Neutrophil (primary cell): ENCODE measurements at regions not wholly inside any gene's neighbourhood (a gene's known extent, or its start where the extent isn't known, plus 50 kb on each side); places are given as distances from the start of the nearest gene placed in this dataset.

Experiments
- H3K27ac ChIP-seq: fragments of 200-600 bp; sonication (generic); 2 replicates; pipeline ENCODE4 v1.5.1; 2016; ENCODE audit warnings: mild to moderate bottlenecking, moderate library complexity
- H3K27me3 ChIP-seq: fragments of 200-600 bp; sonication (generic); 2 replicates; pipeline ENCODE4 v1.6.0; 2016; ENCODE audit warnings: mild to moderate bottlenecking
- H3K36me3 ChIP-seq: fragments of 200-600 bp; sonication (generic); 2 replicates; pipeline ENCODE4 v1.5.1; 2017
- H3K4me1 ChIP-seq, 2 experiments: fragments of 200-600 bp in 1 of 2; sonication (generic) in 1 of 2; 1 replicate in 1 of 2; 2 replicates in 1 of 2; pipeline versions ENCODE4 v1.5.1 to v1.6.1; 2013 to 2016; ENCODE audit warnings: low read depth in 1 of 2, low read length in 1 of 2, mild to moderate bottlenecking in 1 of 2, moderate library complexity in 1 of 2; ENCODE audit not compliant: control insufficient read depth in 1 of 2, insufficient read depth in 1 of 2
- H3K4me3 ChIP-seq, 2 experiments: fragments of 200-600 bp in 1 of 2; sonication (generic) in 1 of 2; 1 replicate in 1 of 2; 2 replicates in 1 of 2; pipeline ENCODE4 v1.5.1; 2013 to 2016; ENCODE audit warnings: low read depth in 1 of 2, low read length in 1 of 2, mild to moderate bottlenecking in 1 of 2, moderate library complexity in 1 of 2
- H3K9me3 ChIP-seq: fragments of 200-600 bp; sonication (generic); 2 replicates; pipeline ENCODE4 v1.5.1; 2016
- CTCF ChIP-seq: fragments of 200-600 bp; sonication (generic); IDR thresholded peaks from 2 replicates; pipeline ENCODE4 v1.5.1; 2016; ENCODE audit warnings: antibody characterized with exemption

GRCh38 chr20:58053391-58054055 lies 174.9 kb downstream of the ANKRD60 start:
- TF ChIP-seq CTCF = no peak
- no peaks in the 10 kb centered on the region for H3K36me3 ChIP-seq
- H3K4me1 ChIP-seq = no peaks in the 10 kb centered on the region
- no peak overlapping the region for H3K27ac ChIP-seq
- no peaks in the 10 kb centered on the region for H3K9me3 ChIP-seq
- peaks cover 2% of the 10 kb centered on the region for H3K27me3 ChIP-seq
- no peak overlapping the region for H3K4me3 ChIP-seq

- no peak overlapping the region for H3K27ac ChIP-seq
- no peaks in the 10 kb centered on the region for H3K4me1 ChIP-seq
- TF ChIP-seq CTCF = no peak
- H3K27me3 ChIP-seq = no peaks in the 10 kb centered on the region
- H3K4me3 ChIP-seq = no peak overlapping the region
- H3K9me3 ChIP-seq = no peaks in the 10 kb centered on the region
- H3K36me3 ChIP-seq = no peaks in the 10 kb centered on the region
These were observed 177.1 kb downstream of the ANKRD60 start for GRCh38 chr20:58051367-58051766.

GRCh38 chr20:58048096-58048702 lies 180.3 kb downstream of the ANKRD60 start:
- Histone ChIP-seq H3K9me3 (no peaks in the 10 kb centered on the region), H3K4me3 (no peak overlapping the region), H3K4me1 (no peaks in the 10 kb centered on the region), H3K27me3 (no peaks in the 10 kb centered on the region), H3K27ac (no peak overlapping the region), H3K36me3 (no peaks in the 10 kb centered on the region)
- TF ChIP-seq CTCF = no peak

GRCh38 chr20:58046311-58046710 lies 182.1 kb downstream of the ANKRD60 start:
- TF ChIP-seq CTCF = no peak
- H3K9me3 ChIP-seq = no peaks in the 10 kb centered on the region
- H3K27me3 ChIP-seq = no peaks in the 10 kb centered on the region
- H3K4me1 ChIP-seq = no peaks in the 10 kb centered on the region
- H3K4me3 ChIP-seq = no peak overlapping the region
- H3K27ac ChIP-seq = no peak overlapping the region
- no peaks in the 10 kb centered on the region for H3K36me3 ChIP-seq

GRCh38 chr20:58045579-58045978 lies 182.9 kb downstream of the ANKRD60 start:
- Histone ChIP-seq H3K9me3 (no peaks in the 10 kb centered on the region), H3K36me3 (no peaks in the 10 kb centered on the region), H3K4me3 (no peak overlapping the region), H3K27ac (no peak overlapping the region), H3K4me1 (no peaks in the 10 kb centered on the region), H3K27me3 (no peaks in the 10 kb centered on the region)
- TF ChIP-seq CTCF = no peak
